Pulmonary artery endothelial cell (primary cell): ENCODE measurements at regions not wholly inside any gene's neighbourhood (a gene's known extent, or its start where the extent isn't known, plus 50 kb on each side); places are given as distances from the start of the nearest gene placed in this dataset.

ENCODE experiments used
- DNase-seq: peaks from one replicate; pipeline ENCODE4 v3.0.0-alpha.2; 2011; ENCODE audit warnings: low read depth, low spot score

DNA sequence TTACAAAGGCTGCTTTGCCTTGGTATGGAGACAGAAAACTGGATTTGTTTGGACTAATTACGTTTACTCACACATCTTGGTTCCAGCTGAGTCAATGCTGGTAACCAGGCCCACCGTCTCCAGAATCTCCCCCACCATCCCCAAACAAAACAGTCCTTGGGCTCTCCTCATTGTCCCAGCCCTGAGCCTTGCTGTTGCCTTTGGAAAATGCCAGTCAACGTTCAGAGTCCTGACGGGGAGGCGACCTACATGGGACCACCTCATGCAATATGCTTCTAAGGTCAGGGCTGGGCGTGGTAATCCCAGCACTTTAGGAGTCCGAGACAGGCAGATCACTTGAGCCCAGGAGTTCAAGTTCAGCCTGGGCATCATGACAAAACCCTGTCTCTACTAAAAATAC, 85.2 kb upstream of the IQSEC1 start:
- no peak for DNase-seq

DNA sequence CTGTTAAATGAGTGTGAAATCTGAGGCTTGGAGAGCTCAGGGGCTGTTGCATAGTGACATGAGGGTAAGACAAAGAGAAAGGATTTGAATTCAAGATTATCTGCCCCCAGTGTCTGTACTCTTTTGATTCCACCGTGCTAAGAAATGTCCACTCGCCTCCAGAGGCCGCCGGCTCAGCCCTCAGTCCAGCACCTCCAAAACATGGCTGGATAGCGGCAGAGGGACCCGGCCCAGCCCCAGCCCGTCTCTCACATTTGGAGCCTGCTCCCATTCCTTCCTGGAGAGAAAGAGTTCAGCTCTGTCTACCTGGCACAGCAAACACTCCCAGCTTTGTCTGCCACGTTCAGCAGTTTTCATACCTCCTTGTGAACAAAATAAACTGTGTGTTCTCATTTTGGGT, 84.8 kb upstream of the IQSEC1 start:
- no peak for DNase-seq

DNA sequence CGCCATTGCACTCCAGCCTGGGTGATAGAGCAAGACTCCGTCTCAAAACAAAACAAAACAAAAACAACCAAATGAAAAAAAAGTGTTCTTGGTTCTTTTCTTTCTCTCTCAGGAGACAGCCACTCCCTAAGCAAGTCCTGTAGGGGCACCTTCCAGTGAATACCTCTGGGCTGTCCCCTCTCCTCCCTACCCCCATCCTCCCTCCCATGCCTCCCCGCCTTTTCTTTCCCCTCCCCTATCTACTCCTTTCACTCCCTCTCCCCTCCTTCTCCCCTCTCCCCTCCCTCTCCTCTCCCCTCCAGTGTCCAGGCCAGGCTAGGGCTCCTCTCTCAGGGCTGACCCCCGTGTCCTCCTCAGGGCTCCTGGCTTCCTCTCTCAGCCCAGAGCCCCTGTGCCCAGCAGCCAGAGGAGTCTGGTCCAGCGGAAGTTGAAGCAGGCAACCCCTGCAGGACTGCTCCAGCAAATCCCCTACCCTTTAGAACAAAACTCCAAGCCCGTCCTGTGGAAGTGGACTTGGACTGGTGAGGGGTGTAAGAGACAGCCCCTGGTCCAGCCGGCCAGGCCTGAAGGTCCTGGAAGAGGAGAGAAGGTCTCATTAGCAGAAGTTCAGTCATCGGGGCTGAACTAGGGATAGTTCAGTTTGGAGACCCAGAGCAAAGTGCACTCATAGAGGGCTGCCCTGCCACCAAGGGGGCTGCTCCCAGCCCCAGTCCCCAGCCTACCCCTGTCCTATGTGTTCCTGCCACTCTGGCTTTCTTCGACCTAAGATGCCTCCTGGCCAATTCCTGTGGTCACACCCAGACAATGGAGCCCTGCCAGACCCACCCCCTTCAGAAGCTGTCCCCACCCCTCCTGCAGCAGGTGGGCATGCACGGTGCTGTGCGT, 79.8 kb upstream of the IQSEC1 start:
- DNase-seq = no peak

GRCh38 chr3:13150624-13151023, 77.4 kb upstream of the IQSEC1 start:
- DNase-seq = no peak

GRCh38 chr3:13149330-13150108, 76.3 kb upstream of the IQSEC1 start:
- DNase-seq = no peak

- no peak for DNase-seq
Observed at GRCh38 chr3:13148561-13149329, 75.5 kb upstream of the IQSEC1 start.

DNA sequence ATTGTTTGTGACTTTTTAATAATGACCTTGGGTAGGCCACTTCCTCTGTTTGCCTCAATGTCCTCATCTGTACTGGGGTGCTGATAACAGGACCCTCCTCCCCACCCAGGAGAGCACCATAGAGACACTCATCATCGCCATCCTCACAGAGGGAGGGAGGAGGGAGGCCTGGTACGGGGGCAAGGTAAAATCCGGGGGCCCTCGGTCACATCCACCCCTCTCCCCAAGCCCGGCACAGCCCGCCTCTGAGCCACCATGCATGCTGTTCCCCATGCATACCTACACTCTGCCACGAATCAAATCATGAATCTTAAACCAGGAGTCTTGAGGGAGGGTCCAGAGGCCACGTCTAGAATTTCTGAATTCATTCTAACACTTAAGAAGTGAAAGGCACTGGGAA, 74.9 kb upstream of the IQSEC1 start:
- DNase-seq = no peak

DNA sequence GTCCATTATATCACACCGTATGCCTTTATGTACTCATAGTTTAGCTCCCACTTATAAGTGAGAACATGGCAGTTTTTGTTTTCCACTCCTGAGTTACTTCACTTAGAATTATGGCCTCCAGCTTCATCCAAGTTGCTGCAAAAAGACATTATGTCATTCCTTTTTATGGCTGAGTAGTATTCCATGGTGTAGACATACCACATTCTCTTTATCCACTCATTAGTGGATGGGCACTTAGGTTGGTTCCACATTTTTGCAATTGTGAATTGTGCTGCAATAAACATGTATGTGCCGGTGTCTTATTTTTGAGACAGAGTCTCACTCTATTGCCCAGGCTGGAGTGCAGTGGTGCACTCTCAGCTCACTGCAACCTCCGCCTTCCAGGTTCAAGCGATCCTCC, 74.1 kb upstream of the IQSEC1 start:
- no peak for DNase-seq

GRCh38 chr3:13146643-13147143, 73.5 kb upstream of the IQSEC1 start:
- no peak for DNase-seq

DNA sequence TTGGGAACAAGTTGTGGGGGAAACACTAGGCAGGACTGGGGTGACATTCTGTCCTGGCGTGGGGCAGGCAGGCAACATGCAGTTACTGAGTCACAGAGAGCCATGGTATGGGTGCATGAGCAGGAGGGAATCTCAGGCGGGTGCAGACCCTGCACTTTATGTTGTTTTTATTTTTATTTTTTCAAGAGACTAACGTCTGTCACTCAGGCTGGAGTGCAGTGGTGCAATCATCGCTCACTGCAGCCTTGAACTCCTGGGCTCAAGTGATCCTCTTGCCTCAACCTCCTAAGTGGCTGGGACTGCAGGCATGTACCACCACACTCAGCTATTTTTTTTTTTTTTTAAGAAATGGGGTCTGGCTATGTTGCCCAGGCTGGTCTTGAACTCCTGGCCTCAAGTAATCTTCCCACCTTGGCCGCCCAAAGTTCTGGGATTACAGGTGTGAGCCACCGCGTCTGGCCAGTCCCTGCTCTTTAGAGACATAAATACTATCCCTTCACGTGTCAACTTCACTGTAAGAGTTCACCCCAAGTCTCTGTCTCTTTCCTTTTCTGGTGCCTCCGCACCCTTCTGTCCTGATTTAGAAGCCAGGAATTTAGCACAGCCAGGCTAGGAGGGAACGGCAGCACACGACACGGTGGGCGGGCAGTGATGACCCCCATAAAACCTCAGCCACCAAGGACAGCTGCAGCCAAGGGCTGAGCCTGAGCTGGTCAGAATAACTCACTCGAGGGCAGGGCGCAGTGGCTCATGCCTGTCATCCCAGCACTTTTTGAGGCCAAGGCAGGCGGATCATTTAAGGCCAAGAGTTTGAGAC, 72.8 kb upstream of the IQSEC1 start:
- DNase-seq = no peak

GRCh38 chr3:13145131-13145825, 72.0 kb upstream of the IQSEC1 start:
- no peak for DNase-seq

DNA sequence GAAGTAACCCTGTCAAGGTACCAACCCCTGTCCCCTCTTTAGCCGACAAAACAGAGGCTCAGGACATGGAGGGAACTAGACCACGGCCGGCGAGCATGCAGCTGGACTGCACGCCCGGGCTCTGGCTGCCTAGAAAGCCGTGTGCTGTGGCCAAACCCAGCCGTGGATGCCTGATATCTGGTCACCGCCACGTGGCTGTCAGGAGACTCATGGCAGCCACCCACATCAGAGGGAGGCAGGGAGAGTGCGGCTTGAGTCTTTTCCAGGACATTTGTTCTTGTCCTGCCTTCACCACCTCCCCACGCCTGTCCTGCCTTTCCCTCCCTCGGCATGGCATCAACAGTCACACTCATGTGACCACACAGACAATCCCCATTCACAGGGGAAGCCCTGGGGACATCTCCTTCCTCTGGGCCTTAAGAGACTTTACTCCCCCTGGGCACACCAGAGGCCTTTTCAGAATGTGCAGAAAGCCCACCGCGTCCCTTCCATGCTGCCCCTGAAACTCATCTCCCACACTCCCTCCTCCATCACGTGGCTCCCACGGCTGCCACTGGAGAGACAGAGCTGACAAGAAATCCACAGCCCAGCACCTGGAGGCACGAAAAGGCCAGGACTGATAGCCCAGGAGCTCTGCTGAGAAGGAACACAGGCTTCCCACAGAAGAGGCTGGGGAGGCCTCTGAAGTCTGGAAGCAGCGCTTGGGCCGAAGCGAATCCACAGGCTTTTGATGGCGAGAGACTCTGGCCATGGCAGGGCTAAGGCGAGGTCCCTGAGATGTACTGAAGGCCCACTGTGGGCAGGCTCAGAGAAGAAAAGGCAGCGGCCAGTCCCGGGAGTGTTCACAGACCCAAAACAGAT, 71.2 kb upstream of the IQSEC1 start:
- no peak for DNase-seq

DNA sequence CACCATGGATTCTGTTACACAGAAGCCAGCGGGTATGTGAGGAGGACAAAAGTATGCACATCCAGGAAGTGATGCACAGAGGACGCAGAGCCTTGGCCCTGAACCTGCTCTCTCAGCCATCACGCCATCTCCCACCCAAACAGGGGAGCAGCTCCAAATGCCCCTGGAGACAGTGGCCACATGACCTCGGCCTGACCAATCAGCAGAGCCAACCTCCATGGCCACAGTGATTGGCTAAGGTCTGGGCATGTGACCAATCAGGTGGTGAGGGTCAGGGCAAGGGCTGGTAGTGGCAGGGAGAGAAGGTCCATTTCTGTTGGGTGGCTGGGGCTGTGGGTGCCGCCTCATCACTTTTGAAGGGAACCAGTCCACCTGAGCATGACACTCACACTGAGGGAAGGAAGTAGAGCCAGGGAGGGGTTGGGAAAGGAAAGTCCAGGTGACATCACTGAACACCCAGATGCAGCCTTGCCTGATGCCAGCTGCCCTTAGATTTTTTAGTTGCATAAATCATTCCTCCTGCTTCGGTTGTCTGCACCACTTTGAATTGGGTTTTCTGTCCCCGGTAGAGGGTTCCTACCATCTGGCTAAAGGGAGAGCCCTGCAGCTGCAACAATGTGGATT, 70.3 kb upstream of the IQSEC1 start:
- no peak for DNase-seq

- DNase-seq = no peak
Observed at GRCh38 chr3:13142552-13143380, 69.5 kb upstream of the IQSEC1 start.

GRCh38 chr3:13141991-13142412, 68.8 kb upstream of the IQSEC1 start:
- DNase-seq = no peak

- DNase-seq = no peak
Observed at GRCh38 chr3:13141183-13141582, 68.0 kb upstream of the IQSEC1 start.

- DNase-seq = no peak
Observed at GRCh38 chr3:13140596-13140995, 67.4 kb upstream of the IQSEC1 start.

- DNase-seq = no peak
Observed at GRCh38 chr3:13139471-13140065, 66.3 kb upstream of the IQSEC1 start.
